ENCODE measurements at regions not wholly inside any gene's neighbourhood (a gene's known extent, or its start where the extent isn't known, plus 50 kb on each side); places are given as distances from the start of the nearest gene placed in this dataset.
"Not testable (repeated sequence)": the region's sequence is repeated elsewhere in the genome, so short reads cannot be mapped to it uniquely, and the experiment has no call there.

DNA sequence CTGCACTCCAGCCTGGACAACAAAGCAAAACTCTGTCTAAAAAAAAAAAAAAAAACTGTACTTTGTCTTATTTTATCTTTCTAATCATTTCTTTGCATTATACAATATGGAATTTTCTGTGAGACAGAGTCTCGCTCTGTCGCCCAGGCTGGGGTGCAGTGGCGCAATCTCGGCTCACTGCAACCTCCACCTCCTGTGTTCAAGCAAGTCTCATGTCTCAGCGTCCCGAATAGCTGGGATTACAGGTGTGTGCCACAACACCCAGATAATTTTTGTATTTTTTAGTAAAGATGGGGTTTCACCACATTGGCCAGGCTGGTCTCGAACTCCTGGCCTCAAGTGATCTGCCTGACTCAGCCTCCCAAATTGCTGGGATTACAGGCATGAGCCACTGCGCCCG lies 90.0 kb downstream of the MRPL14 start:
- not testable (repeated sequence) for DNase-seq (ENCODE audit: low spot score)

DNA sequence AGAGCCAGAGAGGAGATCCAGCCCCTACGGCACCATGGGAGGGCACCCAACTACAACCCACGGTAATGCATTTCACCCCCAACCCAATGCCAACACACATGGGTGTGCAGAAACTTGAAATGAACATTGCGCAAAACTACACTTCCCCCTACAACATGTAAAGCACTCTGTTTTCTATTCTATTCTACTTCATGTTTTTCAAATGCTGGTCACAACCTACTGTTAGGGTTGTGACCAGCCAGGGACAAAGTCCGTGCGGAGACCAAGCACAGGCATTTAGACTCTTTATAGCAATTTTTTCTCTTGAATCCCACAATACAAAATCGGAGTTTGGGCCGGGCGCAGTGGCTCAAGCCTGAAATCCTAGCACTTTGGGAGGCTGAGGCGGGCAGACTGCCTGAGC lies 90.6 kb downstream of the MRPL14 start:
- DNase-seq (ENCODE audit: low spot score): no peak

DNA sequence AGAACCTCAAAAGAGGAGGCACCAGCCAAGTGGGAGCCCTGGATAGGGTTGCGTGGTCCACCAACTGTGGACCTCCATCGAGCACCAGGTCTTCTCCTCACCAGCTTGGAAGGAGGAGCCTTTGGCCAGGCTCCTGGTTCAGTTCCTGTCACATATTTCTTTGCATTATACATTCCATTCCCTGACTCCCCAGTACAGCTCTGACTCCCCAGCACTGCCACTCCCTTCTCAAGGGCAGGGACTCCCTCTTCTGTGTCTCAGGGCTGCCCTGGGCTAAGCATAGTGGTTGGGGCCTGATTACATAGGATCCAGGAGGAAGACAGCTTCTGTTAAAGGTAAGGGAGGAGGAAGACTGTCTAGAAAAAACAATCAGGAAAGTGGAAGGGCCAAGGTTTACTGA lies 91.1 kb downstream of the MRPL14 start:
- no peak for DNase-seq (ENCODE audit: low spot score)

DNA sequence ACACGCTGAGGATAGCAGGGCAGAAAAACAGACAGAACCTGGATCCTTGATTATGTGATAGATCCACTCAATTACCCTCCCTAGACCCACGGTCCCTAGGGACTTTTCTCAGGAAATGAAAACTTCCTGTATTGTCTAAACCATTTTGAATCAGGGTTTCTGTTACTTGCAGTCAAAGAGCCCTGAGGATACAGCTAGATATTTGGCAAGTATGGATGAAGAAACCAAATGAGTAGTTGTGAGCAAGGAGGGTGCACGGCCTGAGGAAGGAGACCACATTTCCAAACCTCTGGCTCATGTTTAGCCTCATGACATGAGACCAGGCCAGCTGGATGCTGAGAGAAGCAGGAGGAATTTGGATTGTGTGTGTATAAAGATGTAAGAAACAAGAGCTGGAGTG lies 91.6 kb downstream of the MRPL14 start:
- no peak for DNase-seq (ENCODE audit: low spot score)

DNA sequence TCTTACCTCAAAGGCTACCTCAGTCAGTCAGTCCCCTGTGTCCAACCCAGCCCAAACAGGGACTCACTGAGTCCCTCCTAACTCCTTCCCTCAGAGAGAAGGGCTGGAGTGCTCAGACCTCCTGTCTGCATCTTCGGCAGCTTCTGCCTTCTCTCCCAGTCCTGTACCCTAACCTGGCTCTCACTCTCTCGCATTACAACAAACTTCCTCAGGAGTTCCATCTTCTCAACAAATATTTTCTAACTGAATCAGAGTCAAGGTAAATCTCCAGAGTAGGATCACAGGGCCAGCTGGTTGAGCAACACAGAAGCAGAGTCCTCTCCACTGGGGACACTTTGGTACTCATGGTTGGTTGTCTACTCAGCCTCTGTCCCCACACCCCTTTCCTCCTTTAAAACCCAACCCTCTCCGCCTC lies 92.3 kb downstream of the MRPL14 start:
- DNase-seq (ENCODE audit: low spot score): no peak

DNA sequence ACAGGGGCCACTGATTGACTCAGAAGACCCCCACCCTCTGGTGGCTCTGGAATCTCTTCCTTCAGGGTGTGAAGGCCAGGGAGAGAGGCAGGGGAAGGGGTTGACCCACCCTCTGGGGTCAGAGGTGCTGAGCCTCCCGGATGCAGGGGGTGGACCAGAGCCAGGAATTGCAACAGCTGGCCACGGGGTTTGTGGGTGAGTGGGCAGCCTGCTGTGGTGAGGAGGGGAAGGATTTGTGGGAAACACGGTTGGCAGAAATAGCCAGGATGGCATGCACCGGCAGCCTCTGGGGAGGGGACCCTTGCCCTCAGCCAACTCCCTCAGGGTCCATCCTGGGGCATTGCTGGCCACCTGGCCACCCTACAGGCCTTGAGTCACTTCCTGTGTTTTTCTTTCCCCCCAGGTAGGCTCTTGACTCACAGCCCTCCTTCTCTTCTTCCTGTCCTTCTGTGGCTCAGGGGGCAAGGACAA lies 92.8 kb downstream of the MRPL14 start:
- no peak for DNase-seq (ENCODE audit: low spot score)

DNA sequence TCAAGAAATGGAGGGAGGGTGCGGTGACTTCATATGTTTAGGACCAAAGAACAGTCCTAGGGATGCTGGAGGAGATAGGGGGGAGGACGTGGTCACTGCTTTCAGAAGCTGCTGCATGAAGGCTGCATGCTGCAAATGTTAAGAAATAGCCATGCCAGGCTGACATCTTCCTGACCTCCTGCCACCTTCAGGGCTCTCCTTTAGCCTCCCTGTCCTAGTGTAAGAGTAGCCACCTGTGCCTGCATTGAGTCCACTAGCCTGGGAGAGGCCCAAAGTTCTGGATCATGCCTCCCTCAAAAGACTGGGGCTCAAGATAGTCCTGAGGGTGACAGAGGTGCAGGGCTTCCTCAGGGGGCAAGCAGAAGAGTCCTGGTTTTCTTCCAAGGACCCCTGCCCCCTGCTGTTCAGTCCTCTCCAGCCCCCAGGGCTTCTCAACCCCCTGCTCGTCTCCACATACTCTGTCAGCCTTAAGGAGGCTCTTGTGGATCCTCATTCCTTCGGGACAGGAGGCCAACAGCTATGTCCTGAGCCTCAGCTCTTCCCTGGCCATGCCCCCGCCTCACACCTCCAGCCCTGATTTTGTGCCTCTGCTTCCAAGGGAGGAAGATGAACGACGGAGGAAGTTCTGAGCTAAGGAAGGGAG lies 96.3 kb downstream of the MRPL14 start:
- no peak for DNase-seq (ENCODE audit: low spot score)

DNA sequence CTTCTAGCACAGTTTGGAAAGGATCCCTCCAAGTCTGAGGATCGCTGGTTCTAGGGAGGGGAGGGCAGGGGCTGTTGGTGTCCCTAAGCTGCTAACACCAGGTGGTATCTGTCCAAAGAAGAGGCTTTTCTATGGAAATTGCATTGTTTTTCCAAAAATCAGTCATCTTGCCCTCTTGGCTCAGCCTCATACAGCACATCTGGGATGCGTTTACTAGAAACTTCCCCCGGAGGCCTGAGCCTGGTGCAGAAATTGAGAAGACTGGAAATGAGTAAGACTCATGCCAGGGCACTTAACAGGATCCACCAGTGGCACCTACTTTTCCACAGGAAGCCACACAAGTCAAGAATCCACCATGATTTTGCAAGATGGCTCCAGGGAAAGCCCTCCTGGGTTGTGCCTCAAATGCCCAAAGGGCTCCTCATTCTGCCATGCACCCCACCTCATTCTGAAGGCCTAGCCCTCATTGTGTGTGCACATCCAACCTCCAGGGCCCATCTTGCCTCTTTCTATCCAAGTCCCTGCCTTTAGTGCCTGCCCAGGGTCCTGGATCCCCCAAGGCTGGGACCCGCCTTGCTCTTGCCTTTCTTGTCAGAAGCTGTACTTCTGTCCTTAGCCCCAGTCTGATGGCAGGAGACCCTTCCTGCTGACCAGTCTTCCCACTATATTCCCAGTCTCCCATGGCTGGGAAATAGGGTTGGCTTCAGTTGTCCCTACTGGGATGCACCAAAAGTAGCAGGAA lies 97.6 kb downstream of the MRPL14 start:
- no peak for DNase-seq (ENCODE audit: low spot score)

DNA sequence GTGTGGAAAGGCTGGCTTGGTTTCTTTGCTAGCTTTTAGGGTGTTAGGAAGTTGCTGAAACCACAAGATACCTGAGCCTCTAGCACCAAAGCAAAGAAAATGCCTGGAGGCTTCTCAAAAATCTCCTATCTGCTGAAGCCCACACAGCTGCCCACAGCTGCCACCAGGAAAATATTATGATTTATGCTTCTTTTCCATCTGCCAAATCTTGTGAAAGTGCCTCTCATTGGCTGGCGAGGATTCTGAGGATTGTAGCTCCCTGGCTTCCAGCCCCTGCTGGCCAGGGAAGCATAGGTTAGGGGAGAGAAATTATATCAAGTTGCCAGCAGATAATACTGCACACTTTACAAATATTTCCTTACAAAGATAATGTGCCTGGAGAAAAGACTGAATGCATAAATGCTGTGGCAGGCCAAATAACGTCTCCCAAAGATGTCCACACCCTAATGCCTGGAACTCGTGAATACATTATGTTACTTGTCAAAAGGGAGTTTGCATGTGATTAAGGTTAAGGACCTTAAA lies 98.4 kb downstream of the MRPL14 start:
- DNase-seq (ENCODE audit: low spot score): no peak

DNA sequence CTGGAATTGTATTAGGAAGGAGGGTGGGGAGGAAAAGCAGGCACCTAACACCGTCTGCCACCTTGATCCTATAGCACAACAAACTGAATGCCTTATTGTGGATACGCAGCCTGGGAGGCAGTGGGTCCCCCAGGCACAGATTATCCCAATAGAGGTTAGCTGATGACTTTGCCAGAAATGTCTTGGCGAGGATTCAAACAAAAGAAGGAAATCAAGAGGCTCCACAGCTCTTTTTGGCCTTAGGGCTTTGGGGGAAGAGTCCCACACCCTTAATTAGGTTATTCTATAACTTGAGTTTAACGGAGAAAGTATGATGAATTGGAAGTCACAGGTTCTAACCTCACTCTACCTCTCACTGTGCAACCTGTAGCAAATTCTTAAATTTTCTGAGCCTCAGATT lies 102.0 kb downstream of the MRPL14 start:
- no peak for DNase-seq (ENCODE audit: low spot score)

DNA sequence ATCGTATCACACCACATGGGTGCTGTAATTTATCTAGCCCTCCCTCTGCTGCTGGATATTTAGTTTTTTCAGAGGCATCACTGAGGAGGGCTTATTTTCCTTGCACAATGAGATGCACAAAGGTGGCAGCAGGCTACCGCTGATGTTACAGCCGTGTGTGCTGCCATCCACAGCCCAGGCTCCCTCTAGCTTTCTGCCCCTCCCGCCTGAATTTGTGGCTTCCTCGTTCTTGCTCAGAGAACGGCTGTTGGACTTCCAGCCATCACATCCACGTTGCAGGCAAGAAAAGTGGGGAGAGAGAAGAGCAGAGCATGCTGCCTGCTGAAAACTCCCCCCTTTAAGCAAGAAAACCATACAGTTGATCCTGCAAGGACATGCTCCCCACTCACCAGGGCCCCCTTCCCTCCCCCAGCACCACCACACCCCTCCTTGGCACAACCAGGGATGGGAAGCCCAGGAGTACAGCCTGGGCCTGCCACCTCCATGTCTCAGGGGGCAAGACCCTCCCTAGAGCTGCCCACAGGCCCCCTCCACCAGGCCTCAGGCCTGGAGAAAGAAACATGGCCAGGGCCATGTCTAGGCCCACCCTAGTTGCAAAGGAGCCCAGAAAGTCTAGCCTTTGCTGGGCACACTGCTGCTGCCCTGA lies 102.6 kb downstream of the MRPL14 start:
- DNase-seq (ENCODE audit: low spot score): no peak

DNA sequence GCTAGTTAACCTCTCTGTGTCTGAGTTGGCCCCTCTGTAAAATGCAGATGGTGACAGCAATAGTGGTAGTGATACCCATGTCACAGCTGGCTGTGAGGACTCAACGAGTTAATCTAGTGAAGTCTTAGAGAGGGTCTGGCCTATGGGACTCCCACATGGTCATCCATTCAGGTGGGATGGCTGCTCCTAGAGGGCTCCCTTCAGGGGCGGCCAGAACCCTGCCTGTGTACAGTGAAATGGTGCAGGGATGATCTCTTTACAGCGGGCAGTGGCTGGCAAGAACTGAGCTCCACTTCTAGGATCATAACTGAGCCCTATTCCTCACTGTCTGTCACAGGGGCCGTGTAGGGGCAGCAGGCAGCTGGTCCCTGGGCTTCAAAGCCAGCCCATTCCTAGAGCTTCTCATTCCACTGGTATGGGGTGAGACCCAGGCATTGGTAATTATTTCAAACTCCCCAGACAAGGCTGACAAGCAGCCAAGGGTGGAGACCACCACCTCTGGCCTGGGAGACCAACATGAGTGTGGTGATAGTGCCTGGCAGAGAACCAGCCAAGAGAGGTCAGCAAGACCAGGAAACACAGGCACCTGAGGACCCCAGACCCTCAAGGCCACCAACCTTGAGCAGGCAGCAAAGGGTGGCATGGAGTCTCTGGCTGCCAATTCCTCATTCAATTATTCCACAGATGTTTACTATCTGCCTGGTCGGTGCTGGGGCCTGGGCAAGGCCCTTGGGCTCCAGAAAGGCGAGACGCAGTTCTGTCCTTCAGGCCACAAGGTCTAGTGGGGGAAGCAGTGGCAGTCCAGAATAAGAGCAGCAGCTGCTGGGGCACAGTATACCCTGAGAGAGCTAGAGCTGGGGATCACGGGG lies 103.4 kb downstream of the MRPL14 start:
- no peak for DNase-seq (ENCODE audit: low spot score)

DNA sequence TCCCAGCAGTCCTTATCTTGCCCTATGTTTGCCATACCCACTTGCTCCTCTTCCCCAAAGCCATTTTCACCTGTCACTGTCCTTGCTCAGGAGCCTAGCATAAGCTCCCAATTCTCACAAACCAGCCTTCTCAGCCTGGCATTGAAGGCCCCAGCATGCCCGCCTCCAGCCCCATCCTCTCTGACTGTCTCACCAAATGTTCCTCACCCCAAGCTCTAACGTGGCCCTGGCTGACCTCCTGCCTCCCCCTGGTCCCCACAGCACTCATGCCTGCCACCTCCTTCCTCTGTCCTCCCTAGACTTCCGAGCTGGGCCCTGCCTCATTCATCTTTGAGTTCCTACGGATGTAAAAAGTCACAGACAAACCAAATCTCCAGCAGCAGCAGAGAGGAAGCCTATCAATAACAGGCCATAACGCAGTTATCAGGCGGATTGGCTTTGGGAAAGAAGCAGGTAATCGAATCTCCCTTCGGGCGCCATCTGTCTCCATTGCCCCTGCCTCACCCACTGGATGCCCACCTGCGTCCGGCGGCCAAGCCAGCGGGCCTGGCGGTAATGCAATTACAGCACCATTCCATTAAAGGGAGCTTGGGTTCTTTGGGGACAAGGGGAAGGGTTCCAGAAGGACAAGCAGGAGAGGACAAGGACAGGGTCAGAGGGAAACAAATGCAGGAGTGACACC lies 104.4 kb downstream of the MRPL14 start:
- DNase-seq (ENCODE audit: low spot score): no peak

DNA sequence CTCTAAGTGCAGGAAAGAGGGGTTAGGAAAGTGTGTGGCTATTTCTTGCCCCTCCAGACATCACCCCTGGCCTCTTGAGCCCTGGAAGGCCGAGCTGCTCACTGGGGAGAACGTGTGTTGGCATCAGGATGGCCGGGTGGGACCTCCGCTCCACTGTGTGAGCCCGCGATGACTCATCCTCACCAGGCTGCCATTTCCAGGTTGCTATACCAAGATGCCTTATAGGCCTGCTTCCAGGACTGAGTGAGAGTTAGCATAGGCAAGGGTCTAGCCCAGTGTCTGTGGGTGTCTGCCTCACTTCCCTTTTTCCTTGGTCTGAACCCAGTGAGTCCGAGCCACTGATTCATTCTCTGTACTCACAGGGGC lies 105.0 kb downstream of the MRPL14 start:
- DNase-seq (ENCODE audit: low spot score): no peak

DNA sequence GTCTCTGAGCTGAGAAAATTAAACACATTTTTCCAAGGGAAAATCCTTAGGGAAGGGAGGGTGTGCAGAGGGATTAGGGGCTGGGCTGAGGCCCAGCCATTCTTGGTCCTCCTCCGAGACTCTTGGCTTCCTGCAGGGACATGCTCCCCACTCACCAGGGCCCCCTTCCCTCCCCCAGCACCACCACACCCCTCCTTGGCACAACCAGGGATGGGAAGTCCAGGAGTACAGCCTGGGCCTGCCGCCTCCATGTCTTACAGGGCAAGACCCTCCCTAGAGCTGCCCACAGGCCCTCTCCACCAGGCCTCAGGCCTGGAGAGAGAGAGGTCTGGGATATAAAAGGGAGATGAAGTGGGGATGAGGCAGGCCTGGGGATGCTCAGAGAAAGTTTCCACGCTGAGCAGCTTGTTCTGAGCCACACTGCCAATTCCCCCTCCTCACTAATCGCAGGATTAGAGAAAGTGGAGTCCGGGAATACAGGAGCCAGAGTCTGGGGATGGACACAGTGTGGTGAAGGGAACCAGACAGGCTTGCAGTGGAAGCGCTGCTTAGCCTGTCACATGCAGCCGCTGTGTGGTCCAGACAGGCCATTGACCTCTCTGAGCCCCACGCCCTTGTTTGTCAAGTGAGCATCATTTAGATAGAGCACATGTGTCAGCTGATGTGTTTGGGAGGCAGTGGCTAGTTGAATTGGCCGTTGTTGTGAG lies 105.5 kb downstream of the MRPL14 start:
- no peak for DNase-seq (ENCODE audit: low spot score)

DNA sequence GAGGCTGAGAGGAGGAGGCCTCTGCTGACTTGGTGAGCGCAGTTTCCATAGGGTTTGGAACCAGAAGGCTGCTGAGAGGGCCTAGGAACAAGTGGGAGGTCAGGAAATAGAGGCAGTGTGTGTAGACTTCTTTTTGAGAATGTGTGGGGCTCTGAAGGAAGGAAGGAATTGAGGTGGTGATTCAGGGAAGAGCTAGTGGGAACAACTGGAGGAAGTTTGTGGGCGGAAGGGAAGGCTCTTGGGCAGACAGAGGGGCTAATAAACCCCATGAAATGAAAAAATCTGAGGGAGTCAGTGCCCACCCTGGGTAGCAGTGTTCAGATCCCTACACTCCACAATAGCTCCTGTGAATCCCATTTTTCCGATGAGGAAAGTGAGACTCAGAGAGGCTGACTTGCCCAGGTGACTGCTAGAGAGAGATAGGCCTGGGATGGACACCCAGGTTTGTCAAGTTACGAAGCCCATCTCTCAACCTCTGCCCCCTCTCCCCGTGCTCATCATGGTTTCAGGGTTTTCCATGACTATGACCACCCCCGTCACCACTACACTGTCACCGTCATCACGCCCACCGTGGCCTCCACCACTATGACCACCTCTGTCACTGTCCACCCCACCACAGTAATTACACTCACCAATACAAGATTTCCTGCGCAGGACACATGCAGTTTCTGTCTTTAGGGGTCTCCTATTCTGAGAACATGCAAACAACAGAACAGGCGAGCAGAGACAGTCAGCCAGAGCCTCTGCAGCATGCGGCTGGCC lies 106.4 kb downstream of the MRPL14 start:
- DNase-seq (ENCODE audit: low spot score): no peak

DNA sequence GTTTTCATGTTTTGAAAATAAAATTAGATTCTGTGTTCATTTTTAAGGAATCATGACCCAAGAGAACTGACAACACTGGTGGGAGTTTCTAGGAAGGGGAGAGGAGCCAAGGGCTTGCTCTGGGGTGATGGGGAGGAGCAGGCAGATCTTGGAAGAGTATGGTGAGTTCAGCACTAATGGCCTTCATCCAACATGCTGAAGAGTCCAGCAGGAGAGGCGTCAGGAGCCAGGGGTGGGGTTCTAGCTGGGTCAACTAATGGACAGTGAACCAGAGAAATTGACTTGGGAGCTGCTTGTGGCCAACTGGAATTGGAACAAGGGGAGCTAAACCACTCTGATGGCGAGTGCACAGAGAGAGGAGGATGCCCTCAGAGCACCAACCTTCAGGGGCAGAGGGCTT lies 107.1 kb downstream of the MRPL14 start:
- DNase-seq (ENCODE audit: low spot score): no peak

DNA sequence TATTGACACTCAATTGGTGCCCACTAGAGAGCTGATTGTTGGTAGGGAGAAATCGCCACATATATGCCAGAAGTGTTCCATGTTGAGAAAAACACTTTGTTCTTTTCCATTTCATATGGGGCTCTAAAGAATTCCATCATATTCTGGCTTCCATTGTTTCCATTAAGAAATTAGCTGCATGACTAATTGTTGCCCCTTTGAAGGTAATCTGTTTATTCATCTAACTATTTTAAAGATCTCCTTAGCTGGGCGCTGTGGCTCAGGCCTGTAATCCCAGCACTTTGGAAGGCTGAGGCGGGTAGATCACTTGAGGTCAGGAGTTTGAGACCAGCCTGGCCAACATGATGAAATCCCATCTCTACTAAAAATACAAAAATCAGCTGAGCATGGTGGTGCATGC lies 109.9 kb downstream of the MRPL14 start:
- DNase-seq (ENCODE audit: low spot score): not testable (repeated sequence)

DNA sequence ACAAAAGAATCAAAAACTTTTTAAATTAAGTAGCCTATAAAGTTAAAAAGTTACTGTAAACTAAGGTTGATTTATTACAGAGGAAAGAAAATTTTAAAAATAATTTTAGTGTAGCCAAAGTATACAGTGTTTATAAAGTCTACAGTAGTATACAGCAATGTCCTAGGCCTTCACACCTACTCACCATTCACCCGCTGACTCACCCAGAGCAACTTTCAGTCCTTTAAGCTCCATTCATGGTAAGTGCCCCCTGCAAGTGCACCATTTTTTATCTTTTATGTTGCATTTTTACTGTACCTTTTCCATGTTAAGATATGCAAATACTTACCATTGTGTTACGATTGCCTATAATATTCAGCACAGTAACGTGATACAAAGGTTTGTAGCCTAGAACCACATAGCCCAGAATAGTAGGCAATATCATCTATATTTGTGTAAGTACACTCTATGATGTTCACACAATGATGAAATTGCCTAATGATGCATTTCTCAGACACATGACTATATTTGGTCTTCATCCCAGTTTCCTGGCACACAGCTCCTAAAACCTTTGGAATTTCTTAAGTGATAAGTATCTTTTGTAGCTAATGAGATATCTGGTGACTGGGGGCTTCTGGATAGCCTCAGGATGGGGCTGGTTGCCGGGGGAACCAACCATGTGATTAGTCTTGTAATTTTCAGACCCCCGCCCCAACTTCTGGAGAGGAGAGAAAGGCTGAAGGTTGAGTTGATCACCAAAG lies 111.0 kb downstream of the MRPL14 start:
- no peak for DNase-seq (ENCODE audit: low spot score)
